Neutrophil (primary cell): ENCODE measurements at regions not wholly inside any gene's neighbourhood (a gene's known extent, or its start where the extent isn't known, plus 50 kb on each side); places are given as distances from the start of the nearest gene placed in this dataset.

Experiments
- H3K27ac ChIP-seq: fragments of 200-600 bp; sonication (generic); 2 replicates; pipeline ENCODE4 v1.5.1; 2016; ENCODE audit warnings: mild to moderate bottlenecking, moderate library complexity
- H3K27me3 ChIP-seq: fragments of 200-600 bp; sonication (generic); 2 replicates; pipeline ENCODE4 v1.6.0; 2016; ENCODE audit warnings: mild to moderate bottlenecking
- H3K36me3 ChIP-seq: fragments of 200-600 bp; sonication (generic); 2 replicates; pipeline ENCODE4 v1.5.1; 2017
- H3K4me1 ChIP-seq, 2 experiments: fragments of 200-600 bp in 1 of 2; sonication (generic) in 1 of 2; 1 replicate in 1 of 2; 2 replicates in 1 of 2; pipeline versions ENCODE4 v1.5.1 to v1.6.1; 2013 to 2016; ENCODE audit warnings: low read depth in 1 of 2, low read length in 1 of 2, mild to moderate bottlenecking in 1 of 2, moderate library complexity in 1 of 2; ENCODE audit not compliant: control insufficient read depth in 1 of 2, insufficient read depth in 1 of 2
- H3K4me3 ChIP-seq, 2 experiments: fragments of 200-600 bp in 1 of 2; sonication (generic) in 1 of 2; 1 replicate in 1 of 2; 2 replicates in 1 of 2; pipeline ENCODE4 v1.5.1; 2013 to 2016; ENCODE audit warnings: low read depth in 1 of 2, low read length in 1 of 2, mild to moderate bottlenecking in 1 of 2, moderate library complexity in 1 of 2
- H3K9me3 ChIP-seq: fragments of 200-600 bp; sonication (generic); 2 replicates; pipeline ENCODE4 v1.5.1; 2016
- TF ChIP-seq, protein P1 (sequence below): fragments of 200-600 bp; sonication (generic); IDR thresholded peaks from 2 replicates; pipeline ENCODE4 v1.5.1; 2016; ENCODE audit warnings: antibody characterized with exemption

DNA sequence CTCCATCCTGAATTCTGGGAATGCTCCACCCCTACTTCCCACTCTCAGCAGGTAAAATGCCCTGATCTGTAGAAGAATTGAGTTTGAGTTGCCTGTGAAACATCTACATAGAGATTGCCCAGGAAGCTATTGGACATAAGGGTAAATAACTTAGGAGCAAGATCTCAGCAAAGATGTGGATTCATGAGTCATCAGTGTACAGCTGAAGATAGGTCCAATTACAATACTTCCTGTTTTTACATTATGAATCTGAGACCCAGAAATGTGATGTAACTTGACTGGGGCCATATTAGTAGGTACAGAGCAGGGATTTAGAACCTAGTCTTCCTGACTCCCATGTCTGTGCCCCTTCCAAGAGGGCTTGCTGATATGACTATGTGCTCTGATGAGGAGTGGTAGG lies 79.4 kb upstream of the FNDC3A start:
- Histone ChIP-seq H3K4me1 (peaks cover 41 to 45% of the 10 kb centered on the region in 2 experiments), H3K36me3 (no peaks in the 10 kb centered on the region), H3K9me3 (no peaks in the 10 kb centered on the region), H3K27ac (peak overlapping the region; percentile 19), H3K4me3 (no peak overlapping the region), H3K27me3 (no peaks in the 10 kb centered on the region)
- TF ChIP-seq, protein P1, sequence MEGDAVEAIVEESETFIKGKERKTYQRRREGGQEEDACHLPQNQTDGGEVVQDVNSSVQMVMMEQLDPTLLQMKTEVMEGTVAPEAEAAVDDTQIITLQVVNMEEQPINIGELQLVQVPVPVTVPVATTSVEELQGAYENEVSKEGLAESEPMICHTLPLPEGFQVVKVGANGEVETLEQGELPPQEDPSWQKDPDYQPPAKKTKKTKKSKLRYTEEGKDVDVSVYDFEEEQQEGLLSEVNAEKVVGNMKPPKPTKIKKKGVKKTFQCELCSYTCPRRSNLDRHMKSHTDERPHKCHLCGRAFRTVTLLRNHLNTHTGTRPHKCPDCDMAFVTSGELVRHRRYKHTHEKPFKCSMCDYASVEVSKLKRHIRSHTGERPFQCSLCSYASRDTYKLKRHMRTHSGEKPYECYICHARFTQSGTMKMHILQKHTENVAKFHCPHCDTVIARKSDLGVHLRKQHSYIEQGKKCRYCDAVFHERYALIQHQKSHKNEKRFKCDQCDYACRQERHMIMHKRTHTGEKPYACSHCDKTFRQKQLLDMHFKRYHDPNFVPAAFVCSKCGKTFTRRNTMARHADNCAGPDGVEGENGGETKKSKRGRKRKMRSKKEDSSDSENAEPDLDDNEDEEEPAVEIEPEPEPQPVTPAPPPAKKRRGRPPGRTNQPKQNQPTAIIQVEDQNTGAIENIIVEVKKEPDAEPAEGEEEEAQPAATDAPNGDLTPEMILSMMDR = no peak

DNA sequence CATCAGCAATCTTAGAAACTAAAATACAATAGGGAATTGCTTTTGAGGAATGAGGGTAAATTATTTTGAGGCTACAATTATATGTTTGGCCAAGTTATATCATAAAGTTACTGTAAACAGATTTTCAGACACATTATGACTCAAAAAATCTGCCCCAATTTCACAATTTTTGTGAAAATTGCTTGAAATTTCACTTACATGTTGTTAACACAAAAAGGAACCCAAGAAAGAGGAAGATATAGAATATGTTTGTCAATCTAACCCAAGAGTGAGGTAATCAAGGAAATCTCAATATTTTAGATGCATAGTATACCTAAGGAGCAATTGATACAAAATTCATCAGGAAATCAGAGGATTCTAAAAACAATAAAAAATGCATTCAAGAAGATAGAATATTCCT lies 73.9 kb upstream of the FNDC3A start:
- Histone ChIP-seq H3K27me3 (no peaks in the 10 kb centered on the region), H3K36me3 (no peaks in the 10 kb centered on the region), H3K27ac (peak overlapping the region; percentile 86), H3K9me3 (no peaks in the 10 kb centered on the region), H3K4me3 (peak overlapping the region in 1 of 2 experiments; percentile 9), H3K4me1 (peaks cover 59 to 60% of the 10 kb centered on the region in 2 experiments)
- TF ChIP-seq, protein P1 = no peak

DNA sequence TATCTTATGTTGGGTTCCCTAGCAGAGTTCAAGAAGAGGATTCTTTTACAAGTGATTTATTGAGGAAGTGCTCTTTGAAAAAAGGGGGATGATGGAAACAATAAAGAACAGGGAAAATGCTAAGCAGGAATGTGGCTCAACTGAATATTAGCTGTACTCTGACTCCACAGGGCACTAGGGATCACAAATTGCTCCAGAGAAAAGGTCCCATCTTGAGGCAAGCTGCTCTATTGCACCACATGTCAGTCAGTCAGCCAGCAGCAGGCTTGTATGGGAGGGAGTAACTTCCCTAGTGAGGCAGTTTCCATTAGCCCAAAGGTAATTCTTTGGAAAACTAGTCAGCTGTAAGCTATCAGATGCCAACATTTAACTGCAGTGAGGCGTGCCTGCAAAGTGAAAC lies 73.3 kb upstream of the FNDC3A start:
- Histone ChIP-seq H3K27me3 (no peaks in the 10 kb centered on the region), H3K27ac (peak overlapping the region; percentile 86), H3K4me1 (peaks cover 56 to 58% of the 10 kb centered on the region in 2 experiments), H3K9me3 (no peaks in the 10 kb centered on the region), H3K36me3 (no peaks in the 10 kb centered on the region), H3K4me3 (peak overlapping the region; percentile 1)
- TF ChIP-seq, protein P1 = no peak

DNA sequence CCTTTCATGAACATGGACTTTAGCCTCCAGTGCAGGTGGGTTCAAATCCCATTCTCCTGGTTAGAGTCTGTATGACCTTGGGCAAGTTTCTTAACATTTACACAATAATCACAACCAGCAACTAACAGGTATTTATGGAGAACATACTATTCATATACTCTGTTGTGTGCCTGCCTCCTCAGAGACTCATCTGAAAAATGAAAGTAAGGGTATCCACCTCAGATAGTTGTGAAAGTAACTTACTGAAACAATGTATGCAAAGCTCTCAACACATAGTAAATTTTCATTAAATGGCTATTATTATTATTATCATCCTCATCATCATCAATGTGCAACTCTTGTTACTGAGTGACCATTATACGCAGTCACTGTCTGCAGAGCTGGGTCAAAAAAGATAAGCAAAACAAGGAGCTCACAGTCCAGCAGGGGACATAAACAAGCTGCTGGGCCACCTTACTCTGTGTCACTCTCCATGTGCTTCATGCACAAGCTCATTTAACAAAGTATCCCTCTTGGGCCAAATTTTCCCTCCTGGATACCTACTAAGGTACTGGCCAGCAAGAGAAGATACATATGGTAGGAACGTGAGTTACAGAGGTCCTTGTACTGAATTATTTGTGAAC lies 70.9 kb upstream of the FNDC3A start:
- Histone ChIP-seq H3K27ac (peak overlapping the region; percentile 86), H3K27me3 (no peaks in the 10 kb centered on the region), H3K9me3 (no peaks in the 10 kb centered on the region)

DNA sequence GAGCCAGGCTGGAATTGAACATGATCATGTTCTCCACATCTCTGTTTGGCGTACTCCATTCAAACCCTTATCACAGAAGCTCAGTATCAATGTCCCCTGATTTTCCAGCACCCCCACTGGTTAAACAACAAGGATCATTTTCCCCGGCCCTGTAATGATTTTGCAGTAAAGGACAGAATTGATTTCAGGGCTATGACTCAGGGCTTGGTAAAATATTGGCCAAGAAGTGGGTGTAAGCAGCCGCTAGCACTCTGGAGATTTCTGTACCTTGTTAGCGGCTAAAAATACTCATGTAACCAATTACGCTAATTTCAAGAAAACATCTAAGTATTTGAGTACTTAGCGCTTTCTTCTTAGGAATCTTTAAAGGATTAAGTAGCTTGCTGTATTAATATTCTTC lies 69.5 kb upstream of the FNDC3A start:
- H3K27ac ChIP-seq = no peak overlapping the region
- H3K4me3 ChIP-seq = no peak overlapping the region
- H3K4me1 ChIP-seq = peaks cover 51% of the 10 kb centered on the region in 2 experiments
- TF ChIP-seq, protein P1 = no peak
- H3K36me3 ChIP-seq = no peaks in the 10 kb centered on the region
- no peaks in the 10 kb centered on the region for H3K9me3 ChIP-seq
- H3K27me3 ChIP-seq = no peaks in the 10 kb centered on the region

More for the DNA sequence above, 70.9 kb upstream of the FNDC3A start:
- TF ChIP-seq, protein P1 = no peak
- H3K36me3 ChIP-seq = no peaks in the 10 kb centered on the region
- H3K4me1 ChIP-seq = peaks cover 51 to 56% of the 10 kb centered on the region in 2 experiments
- peak overlapping the region in 1 of 2 experiments; percentile 5 for H3K4me3 ChIP-seq
